Panc1 (cell line): ENCODE measurements at regions not wholly inside any gene's neighbourhood (a gene's known extent, or its start where the extent isn't known, plus 50 kb on each side); places are given as distances from the start of the nearest gene placed in this dataset.

ENCODE experiments used
- ATAC-seq: fragments of 200-7000 bp; cut with Tn5 transposase; 2 replicates; pipeline ENCODE4 v1.9.1; 2020; ENCODE audit warnings: mild to moderate bottlenecking, moderate library complexity
- BruUV-seq: library from RNA; stranded (reverse); fragments of 400-500 nt; replicated peaks from 2 replicates; lab custom pipeline; 2021; lab: Mats Ljungman, UMichigan
- CTCF ChIA-PET: fragments of 300-600 bp; sonication (Branson Sonifier 250); formaldehyde crosslinking; loops from one replicate; lab custom pipeline; 2022; ENCODE audit warnings: antibody characterized with exemption; lab: Charles Lee
- POLR2A ChIA-PET: fragments of 300-600 bp; sonication (Branson Sonifier 250); formaldehyde crosslinking; loops from one replicate; lab custom pipeline; 2022; ENCODE audit warnings: antibody characterized with exemption; lab: Charles Lee
- DNase-seq: peaks from one replicate; pipeline ENCODE4 v3.0.0-alpha.2; 2010; ENCODE audit warnings: low read depth, low spot score
- H3K27ac ChIP-seq: 2 replicates; pipeline ENCODE4 v1.5.1; 2011; ENCODE audit warnings: mild to moderate bottlenecking, low read length, inconsistent platforms
- H3K27me3 ChIP-seq: fragments of 200-500 bp; sonication (Bioruptor generic); 2 replicates; pipeline ENCODE4 v1.6.0; 2014; ENCODE audit warnings: low read length, inconsistent platforms; ENCODE audit not compliant: control insufficient read depth, insufficient read depth
- H3K36me3 ChIP-seq: fragments of 200-500 bp; sonication (Bioruptor generic); 2 replicates; pipeline ENCODE4 v1.5.1; 2014; ENCODE audit warnings: inconsistent platforms, mild to moderate bottlenecking, low read length, moderate library complexity; ENCODE audit not compliant: control insufficient read depth, insufficient read depth
- H3K4me1 ChIP-seq: 2 replicates; pipeline ENCODE4 v1.5.1; 2011; ENCODE audit warnings: inconsistent platforms, mild to moderate bottlenecking, low read length, moderate library complexity; ENCODE audit not compliant: control insufficient read depth, insufficient read depth
- H3K4me3 ChIP-seq, 2 experiments: 2 replicates each; pipeline ENCODE4 v1.5.1; 2011 to 2012; ENCODE audit warnings: low read depth in 2 of 2, low read length in 2 of 2, mild to moderate bottlenecking in 2 of 2, inconsistent platforms in 1 of 2, moderate library complexity in 1 of 2
- H3K9me3 ChIP-seq: fragments of 200-500 bp; sonication (Bioruptor generic); 2 replicates; pipeline ENCODE4 v1.5.1; 2014; ENCODE audit warnings: low read depth, mild to moderate bottlenecking, inconsistent platforms, low read length, moderate library complexity; ENCODE audit not compliant: control insufficient read depth, insufficient read depth
- CTCF ChIP-seq: fragments of 450-650 bp; IDR thresholded peaks from 2 replicates; pipeline ENCODE4 v1.5.1; 2017; ENCODE audit warnings: mild to moderate bottlenecking
- POLR2AphosphoS5 ChIP-seq: IDR thresholded peaks from 2 replicates; pipeline ENCODE4 v1.6.1; 2012; ENCODE audit warnings: mild to moderate bottlenecking, low read depth, low read length, moderate library complexity
- REST ChIP-seq, 2 experiments: IDR thresholded peaks; 2 replicates each; pipeline ENCODE4 v1.6.1; 2011 to 2012; ENCODE audit warnings: low read depth in 2 of 2, control low read depth in 1 of 2, low read length in 1 of 2, mild to moderate bottlenecking in 1 of 2, moderate library complexity in 1 of 2; ENCODE audit not compliant: insufficient read depth in 1 of 2
- SIN3A ChIP-seq: IDR thresholded peaks from 2 replicates; pipeline ENCODE4 v1.6.1; 2012; ENCODE audit warnings: low read depth, mild to moderate bottlenecking, low read length, moderate library complexity, borderline replicate concordance; ENCODE audit not compliant: insufficient read depth
- TCF7L2 ChIP-seq: IDR thresholded peaks from 2 replicates; pipeline ENCODE4 v1.6.1; 2011; ENCODE audit warnings: mild to moderate bottlenecking, low read depth, low read length, inconsistent platforms
- in situ Hi-C: cut with HindIII; loops from 2 replicates; pipeline ENCODE4 v1.10.0; 2016; ENCODE audit warnings: low sequenced_read_pairs, low pct_unique_long_range_greater_than_20kb
- intact Hi-C: fragments of 100-400 bp; cut with micrococcal nuclease; formaldehyde crosslinking; loops from one replicate; pipeline ENCODE4 v1.10.0; 2022; ENCODE audit not compliant: unreplicated experiment

- intact Hi-C loops: no loop called here
- no peak overlapping the region for H3K27ac ChIP-seq
- DNase-seq (no peak), ATAC-seq (no peak)
- no peaks in the 10 kb centered on the region for H3K36me3 ChIP-seq
- no peaks in the 10 kb centered on the region for H3K4me1 ChIP-seq
- H3K27me3 ChIP-seq: no peaks in the 10 kb centered on the region; the same call in 1 of the 2 replicates
- POLR2A ChIA-PET: no interaction called here
- no TSS peak for BruUV-seq
- in situ Hi-C loops: no loop called here
- H3K4me3 ChIP-seq: no peak overlapping the region
- H3K9me3 ChIP-seq: no peaks in the 10 kb centered on the region
- no peak for TF ChIP-seq REST (IDR thresholded peaks at IDR 0.05; ENCODE audit: insufficient read depth in 1 of 2, low read depth in 2 of 2, low read length in 1 of 2)
- no peak for TF ChIP-seq CTCF
- TF ChIP-seq SIN3A: no peak
- no peak for TF ChIP-seq TCF7L2
- TF ChIP-seq POLR2AphosphoS5: no peak
- CTCF ChIA-PET: no interaction called here
These were observed 611.6 kb downstream of the FBXO15 start for GRCh38 chr18:73535990-73536389.

GRCh38 chr18:73535189-73535588 lies 612.4 kb downstream of the FBXO15 start:
- Histone ChIP-seq H3K36me3 (no peaks in the 10 kb centered on the region), H3K27me3 (no peaks in the 10 kb centered on the region; the same call in 1 of the 2 replicates), H3K4me3 (no peak overlapping the region), H3K27ac (no peak overlapping the region), H3K9me3 (no peaks in the 10 kb centered on the region), H3K4me1 (no peaks in the 10 kb centered on the region)
- DNase-seq (no peak), ATAC-seq (no peak)
- no TSS peak for BruUV-seq
- ChIA-PET CTCF (no interaction called here), POLR2A (no interaction called here)
- TF ChIP-seq REST (IDR thresholded peaks at IDR 0.05; ENCODE audit: insufficient read depth in 1 of 2, low read depth in 2 of 2, low read length in 1 of 2) (no peak), POLR2AphosphoS5 (no peak), SIN3A (no peak), TCF7L2 (no peak), CTCF (no peak)
- in situ Hi-C loops (no loop called here), intact Hi-C loops (no loop called here)
